Posterior cingulate gyrus (tissue), 11 donors: ENCODE measurements at regions not wholly inside any gene's neighbourhood (a gene's known extent, or its start where the extent isn't known, plus 50 kb on each side); places are given as distances from the start of the nearest gene placed in this dataset.
A peak's percentile ranks its signal among the peaks of the same experiment; 100 is the strongest.

Experiments
- DNase-seq, 10 donors: peaks; one replicate each; pipeline versions ENCODE4 v3.0.0 to v3.0.0-alpha.2; 2020 to 2021; ENCODE audit warnings: mixed read lengths in 3 of 10
- intact Hi-C: fragments of 100-400 bp; cut with DNase I; formaldehyde crosslinking; loops from one replicate; pipeline ENCODE4 v1.15.1; 2023

- no peak for DNase-seq
- intact Hi-C loops: no loop called here
These were observed 202.3 kb downstream of the KIF21A start for GRCh38 chr12:39240587-39240986.

- intact Hi-C loops: no loop called here
- DNase-seq: no peak
These were observed 203.1 kb downstream of the KIF21A start for GRCh38 chr12:39239490-39240486.

- no peak for DNase-seq
- intact Hi-C loops: no loop called here
These were observed 205.9 kb downstream of the KIF21A start for GRCh38 chr12:39237004-39237403.

GRCh38 chr12:39235990-39236767, 206.7 kb downstream of the KIF21A start:
- no peak for DNase-seq

GRCh38 chr12:39230086-39230485, 212.8 kb downstream of the KIF21A start:
- intact Hi-C loops: no loop called here
- DNase-seq: no peak

More at GRCh38 chr12:39235990-39236767, 206.7 kb downstream of the KIF21A start:
- intact Hi-C loops: no loop called here

GRCh38 chr12:39227218-39227617, 215.7 kb downstream of the KIF21A start:
- intact Hi-C loops: no loop called here
- no peak for DNase-seq

- peak in 1 of 10 donors; percentile 3 for DNase-seq
- intact Hi-C loops: no loop called here
These were observed 217.9 kb downstream of the KIF21A start for GRCh38 chr12:39224971-39225370.

- intact Hi-C loops: no loop called here
- DNase-seq: no peak
These were observed 237.0 kb downstream of the KIF21A start for GRCh38 chr12:39205969-39206368.

GRCh38 chr12:39199351-39199750, 243.6 kb downstream of the KIF21A start:
- DNase-seq: no peak
- intact Hi-C loops: no loop called here

- no peak for DNase-seq
- intact Hi-C loops: no loop called here
These were observed 254.2 kb downstream of the KIF21A start for GRCh38 chr12:39188689-39189088.

GRCh38 chr12:39186744-39187143, 256.2 kb downstream of the KIF21A start:
- peak in 1 of 10 donors; percentile 52 for DNase-seq
- intact Hi-C loops: no loop called here

- no peak for DNase-seq
- intact Hi-C loops: no loop called here
These were observed 264.1 kb downstream of the KIF21A start for GRCh38 chr12:39178837-39179236.

GRCh38 chr12:39176356-39176755, 266.6 kb downstream of the KIF21A start:
- no peak for DNase-seq
- intact Hi-C loops: no loop called here

- intact Hi-C loops: no loop called here
- DNase-seq: no peak
These were observed 268.3 kb upstream of the CPNE8 start for GRCh38 chr12:39173726-39174125.

- intact Hi-C loops: no loop called here
These were observed 259.9 kb upstream of the CPNE8 start for GRCh38 chr12:39165338-39165737.

GRCh38 chr12:39161465-39162085, 256.2 kb upstream of the CPNE8 start:
- intact Hi-C loops: no loop called here
- no peak for DNase-seq

More at GRCh38 chr12:39165338-39165737, 259.9 kb upstream of the CPNE8 start:
- no peak for DNase-seq

GRCh38 chr12:39157696-39158342, 252.4 kb upstream of the CPNE8 start:
- DNase-seq: peak in 4 of 10 donors; percentile 29 to 75 (median 38)

GRCh38 chr12:39145175-39145999, 240.0 kb upstream of the CPNE8 start:
- intact Hi-C loops: no loop called here
- DNase-seq: peak in 8 of 10 donors; percentile 8 to 88 (median 50)

More at GRCh38 chr12:39157696-39158342, 252.4 kb upstream of the CPNE8 start:
- intact Hi-C loops: no loop called here

- peak in 3 of 10 donors; percentile 9 to 68 (median 64) for DNase-seq
- intact Hi-C loops: no loop called here
These were observed 239.2 kb upstream of the CPNE8 start for GRCh38 chr12:39144613-39145061.
